Activated B cell treated with CpG ODN at 0.5 μM for 24 hours (primary cell): ENCODE measurements at regions not wholly inside any gene's neighbourhood (a gene's known extent, or its start where the extent isn't known, plus 50 kb on each side); places are given as distances from the start of the nearest gene placed in this dataset.

ENCODE experiments used
- ATAC-seq: fragments of 200-7000 bp; cut with Tn5 transposase; one replicate; pipeline ENCODE4 v1.10.0; 2021; ENCODE audit warnings: low read depth, mild to moderate bottlenecking, moderate library complexity
- CTCF ChIA-PET: fragments of 350-600 bp; sonication (Branson Sonifier 250); formaldehyde crosslinking; loops from one replicate; lab custom pipeline; 2021; ENCODE audit warnings: antibody characterized with exemption; lab: Charles Lee
- POLR2A ChIA-PET: fragments of 350-600 bp; sonication (Branson Sonifier 250); formaldehyde crosslinking; loops from one replicate; lab custom pipeline; 2021; ENCODE audit warnings: antibody characterized with exemption; lab: Charles Lee
- DNase-seq: peaks from one replicate; pipeline ENCODE4 v3.0.0; 2022
- H3K27ac Mint-ChIP-seq: one replicate; pipeline ENCODE4 v1.8.0; 2020; ENCODE audit warnings: mixed read lengths
- H3K27me3 Mint-ChIP-seq: one replicate; pipeline ENCODE4 v1.8.0; 2021; ENCODE audit warnings: mixed read lengths
- H3K36me3 Mint-ChIP-seq: one replicate; pipeline ENCODE4 v1.8.0; 2021; ENCODE audit warnings: low read depth, mixed read lengths
- H3K4me1 Mint-ChIP-seq: one replicate; pipeline ENCODE4 v1.8.0; 2021; ENCODE audit warnings: mixed read lengths
- H3K4me3 Mint-ChIP-seq: one replicate; pipeline ENCODE4 v1.8.0; 2020; ENCODE audit warnings: mild to moderate bottlenecking, mixed read lengths
- H3K9me3 Mint-ChIP-seq: one replicate; pipeline ENCODE4 v1.8.0; 2020; ENCODE audit warnings: mixed read lengths
- CTCF ChIP-seq: fragments of 200-600 bp; IDR thresholded peaks from one replicate; pipeline ENCODE4 v1.8.0; 2022; ENCODE audit warnings: antibody characterized with exemption, mild to moderate bottlenecking
- intact Hi-C: fragments of 100-400 bp; cut with micrococcal nuclease; formaldehyde crosslinking; loops from one replicate; pipeline ENCODE4 v1.15.1; 2024

DNA sequence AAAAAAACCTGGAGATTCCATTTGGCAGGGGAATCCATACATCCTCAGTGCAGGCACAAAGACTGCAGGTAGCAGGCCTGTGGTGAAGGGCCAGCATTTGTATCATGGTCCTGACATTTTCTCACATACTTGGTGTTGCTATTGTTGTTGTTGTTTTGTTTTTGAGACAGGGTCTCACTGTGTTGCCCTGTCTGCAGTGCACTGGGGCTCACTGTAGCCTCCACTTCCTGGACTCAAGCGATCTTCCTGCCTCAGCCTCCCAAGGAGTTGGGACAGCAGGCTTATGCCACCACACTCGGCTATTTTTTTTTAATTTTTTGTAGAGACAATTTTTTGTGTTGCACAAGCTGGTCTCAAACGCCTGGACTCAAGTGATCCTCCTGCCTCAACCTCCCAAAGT lies 140.8 kb upstream of the ZNF644 start:
- DNase-seq (no peak), ATAC-seq (no peak)
- CTCF ChIA-PET, result no interaction called here
- no peaks in the 10 kb centered on the region for H3K4me1 Mint-ChIP-seq
- POLR2A ChIA-PET, result no interaction called here
- peaks cover 2% of the 10 kb centered on the region for H3K27me3 Mint-ChIP-seq
- H3K36me3 Mint-ChIP-seq, result no peaks in the 10 kb centered on the region
- no peak overlapping the region for H3K4me3 Mint-ChIP-seq
- intact Hi-C loops, result no loop called here
- no peak for TF ChIP-seq CTCF
- H3K9me3 Mint-ChIP-seq, result no peaks in the 10 kb centered on the region
- H3K27ac Mint-ChIP-seq, result no peak overlapping the region

- no peak overlapping the region for H3K4me3 Mint-ChIP-seq
- no peak for DNase-seq
- ChIA-PET POLR2A (no interaction called here), CTCF (no interaction called here)
- H3K4me1 Mint-ChIP-seq, result no peaks in the 10 kb centered on the region
- no peaks in the 10 kb centered on the region for H3K9me3 Mint-ChIP-seq
- peaks cover 2% of the 10 kb centered on the region for H3K27me3 Mint-ChIP-seq
- H3K27ac Mint-ChIP-seq, result no peak overlapping the region
- no peak for ATAC-seq
- intact Hi-C loops, result no loop called here
- no peaks in the 10 kb centered on the region for H3K36me3 Mint-ChIP-seq
- TF ChIP-seq CTCF, result no peak
Measured at GRCh38 chr1:91161749-91162148, 139.9 kb upstream of the ZNF644 start.

- CTCF ChIA-PET, result no interaction called here
- Mint-ChIP-seq H3K4me3 (no peak overlapping the region), H3K27ac (no peak overlapping the region), H3K9me3 (no peaks in the 10 kb centered on the region), H3K36me3 (no peaks in the 10 kb centered on the region), H3K4me1 (no peaks in the 10 kb centered on the region), H3K27me3 (peaks cover 2% of the 10 kb centered on the region)
- ATAC-seq (no peak), DNase-seq (no peak)
- intact Hi-C loops, result no loop called here
- POLR2A ChIA-PET, result no interaction called here
- TF ChIP-seq CTCF, result no peak
Measured at GRCh38 chr1:91161166-91161565, 139.3 kb upstream of the ZNF644 start.

DNA sequence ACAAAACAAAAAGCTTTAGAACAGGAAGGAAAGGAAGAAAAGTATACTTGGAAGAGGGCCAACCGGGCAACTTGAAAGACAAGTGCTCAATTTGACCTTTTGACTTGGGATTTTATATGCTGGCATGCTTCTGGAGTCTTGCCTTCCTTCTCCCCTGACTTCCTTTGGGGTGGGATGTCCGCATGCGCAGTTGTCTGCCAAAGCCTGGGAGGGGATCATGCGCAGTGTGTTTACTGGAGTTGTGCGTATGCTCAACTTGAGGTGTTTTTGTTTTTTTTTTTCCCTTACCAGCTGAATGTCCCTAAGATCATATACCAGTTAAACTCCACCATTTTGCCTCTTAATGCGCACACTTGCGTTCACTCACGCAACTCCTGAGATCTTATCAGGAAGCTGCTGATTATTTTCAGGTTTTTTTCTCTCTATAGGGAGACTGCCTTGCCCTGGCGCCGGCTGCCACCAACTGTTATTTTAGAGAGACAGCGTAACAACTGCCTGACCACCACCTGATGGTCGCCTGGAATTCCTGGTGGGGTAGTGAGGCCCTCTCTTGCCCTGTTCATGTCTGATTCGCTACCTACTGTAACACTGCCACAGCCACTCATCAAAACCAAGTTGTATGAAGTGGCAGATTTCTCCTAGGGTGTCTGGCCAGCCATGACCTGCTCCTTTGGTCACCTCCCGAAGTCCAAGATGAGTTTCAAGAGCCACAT lies 138.7 kb upstream of the ZNF644 start:
- POLR2A ChIA-PET, result no interaction called here
- CTCF ChIA-PET, result no interaction called here
- intact Hi-C loops, result no loop called here

GRCh38 chr1:91153341-91153740 lies 131.5 kb upstream of the ZNF644 start:
- CTCF ChIA-PET, result interaction anchor here (1.6 kb wide), 1 partner anchor 12 kb away, joined by 3 read pairs; no protein-coding TSS in a partner anchor
- POLR2A ChIA-PET, result no interaction called here
- H3K9me3 Mint-ChIP-seq, result no peaks in the 10 kb centered on the region
- H3K4me3 Mint-ChIP-seq, result no peak overlapping the region
- H3K27me3 Mint-ChIP-seq, result peaks cover 8% of the 10 kb centered on the region
- no peak overlapping the region for H3K27ac Mint-ChIP-seq
- no peak for TF ChIP-seq CTCF
- ATAC-seq (no peak), DNase-seq (no peak)
- no peaks in the 10 kb centered on the region for H3K36me3 Mint-ChIP-seq
- no peaks in the 10 kb centered on the region for H3K4me1 Mint-ChIP-seq
- intact Hi-C loops, result no loop called here

More for the DNA sequence above, 138.7 kb upstream of the ZNF644 start:
- ATAC-seq, result no peak
- Mint-ChIP-seq H3K4me3 (no peak overlapping the region), H3K36me3 (no peaks in the 10 kb centered on the region), H3K9me3 (no peaks in the 10 kb centered on the region), H3K4me1 (no peaks in the 10 kb centered on the region), H3K27me3 (peaks cover 6% of the 10 kb centered on the region), H3K27ac (no peak overlapping the region)
- no peak for DNase-seq
- TF ChIP-seq CTCF, result no peak
